Smooth muscle cell (in vitro differentiated cells): ENCODE measurements at regions not wholly inside any gene's neighbourhood (a gene's known extent, or its start where the extent isn't known, plus 50 kb on each side); places are given as distances from the start of the nearest gene placed in this dataset.
"Not testable (repeated sequence)": the region's sequence is repeated elsewhere in the genome, so short reads cannot be mapped to it uniquely, and the experiment has no call there.

Experiments
- DNase-seq: peaks from one replicate; lab custom pipeline; 2025; ENCODE audit not compliant: unreplicated experiment; lab: John Stamatoyannopoulos, UW
- H2AFZ ChIP-seq: fragments of 200-600 bp; sonication (generic); 2 replicates; pipeline ENCODE4 v1.6.0; 2016; ENCODE audit warnings: antibody characterized with exemption, low read depth, mild to moderate bottlenecking
- H3F3A ChIP-seq: fragments of 200-600 bp; sonication (generic); 2 replicates; pipeline ENCODE4 v1.6.0; 2017; ENCODE audit warnings: antibody characterized with exemption, low read depth
- H3K27ac ChIP-seq: fragments of 200-600 bp; sonication (generic); 2 replicates; pipeline ENCODE4 v1.5.1; 2016; ENCODE audit warnings: low read depth, mild to moderate bottlenecking
- H3K27me3 ChIP-seq: fragments of 200-600 bp; sonication (generic); 2 replicates; pipeline ENCODE4 v1.6.1; 2016; ENCODE audit warnings: low read depth, mild to moderate bottlenecking
- H3K36me3 ChIP-seq: fragments of 200-600 bp; sonication (generic); 2 replicates; pipeline ENCODE4 v1.5.1; 2016; ENCODE audit warnings: low read depth
- H3K4me1 ChIP-seq: fragments of 200-600 bp; sonication (generic); 2 replicates; pipeline ENCODE4 v1.5.1; 2016; ENCODE audit warnings: low read depth
- H3K4me2 ChIP-seq: fragments of 200-600 bp; sonication (generic); 2 replicates; pipeline ENCODE4 v1.6.0; 2016; ENCODE audit warnings: mild to moderate bottlenecking
- H3K4me3 ChIP-seq: fragments of 200-600 bp; sonication (generic); 2 replicates; pipeline ENCODE4 v1.5.1; 2016; ENCODE audit warnings: mild to moderate bottlenecking
- H3K79me2 ChIP-seq: fragments of 200-600 bp; sonication (generic); 2 replicates; pipeline ENCODE4 v1.6.0; 2016; ENCODE audit warnings: low read depth, mild to moderate bottlenecking
- H3K9ac ChIP-seq: fragments of 200-600 bp; sonication (generic); 2 replicates; pipeline ENCODE4 v1.6.0; 2016; ENCODE audit warnings: low read depth
- H3K9me3 ChIP-seq: fragments of 200-600 bp; sonication (generic); replicated peaks from 2 replicates; pipeline ENCODE4 v1.5.1; 2016; ENCODE audit warnings: low read depth
- H4K20me1 ChIP-seq: fragments of 200-600 bp; sonication (generic); 2 replicates; pipeline ENCODE4 v1.6.0; 2016; ENCODE audit warnings: low read depth
- WGBS: methylation state at CpG from one replicate; pipeline ENCODE4 v1.1.7; 2016; ENCODE audit warnings: low lambda C conversion rate; 5-methylcytosine and 5-hydroxymethylcytosine counted together
- TF ChIP-seq, protein P1 (sequence below): fragments of 200-600 bp; sonication (generic); IDR thresholded peaks from 2 replicates; pipeline ENCODE4 v1.5.1; 2017; ENCODE audit warnings: borderline replicate concordance, mild to moderate bottlenecking, antibody characterized with exemption; ENCODE audit not compliant: insufficient read depth, poor library complexity, severe bottlenecking

DNA sequence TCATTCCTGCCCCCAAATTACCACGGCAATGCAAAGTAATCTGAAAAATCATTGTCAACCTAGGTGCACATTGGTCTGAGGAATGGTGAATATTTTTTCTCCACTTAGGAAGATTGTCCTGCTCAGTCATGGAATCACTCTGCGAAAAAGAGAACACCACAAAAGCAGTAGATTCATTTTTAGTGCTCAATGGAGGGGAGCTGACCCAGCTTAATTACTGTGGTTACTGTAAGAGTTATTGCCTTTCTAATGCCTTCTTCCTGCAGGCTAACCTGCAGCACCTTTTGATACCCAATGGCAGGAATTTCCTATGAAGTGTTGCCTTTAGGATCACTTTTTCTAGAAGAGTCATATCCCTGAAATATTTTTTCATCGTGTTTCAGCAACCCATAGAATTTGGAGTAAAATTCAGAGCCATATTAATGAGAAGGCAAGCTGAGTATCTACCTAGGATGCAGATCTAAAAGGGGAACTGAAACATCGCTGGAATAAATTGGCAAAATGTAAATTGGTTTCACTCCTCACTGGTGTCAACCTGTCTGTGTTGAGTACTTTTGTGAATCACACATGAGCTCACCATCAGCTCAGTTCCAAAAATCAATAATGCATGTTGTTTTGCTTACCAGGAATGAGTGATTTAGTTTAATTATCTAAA, 464.5 kb downstream of the CSNK1G3 start:
- Histone ChIP-seq H2AFZ (no peak overlapping the region), H3K36me3 (no peaks in the 10 kb centered on the region), H3K9me3 (no peaks in the 10 kb centered on the region), H3K9ac (no peak overlapping the region), H4K20me1 (no peaks in the 10 kb centered on the region), H3K79me2 (no peaks in the 10 kb centered on the region), H3K4me3 (no peak overlapping the region), H3K27me3 (no peaks in the 10 kb centered on the region), H3K27ac (no peak overlapping the region), H3F3A (no peaks in the 10 kb centered on the region), H3K4me2 (no peak overlapping the region), H3K4me1 (no peaks in the 10 kb centered on the region)
- 88% methylated on average over 4 of the region's 4 CpGs for WGBS
- TF ChIP-seq, protein P1, sequence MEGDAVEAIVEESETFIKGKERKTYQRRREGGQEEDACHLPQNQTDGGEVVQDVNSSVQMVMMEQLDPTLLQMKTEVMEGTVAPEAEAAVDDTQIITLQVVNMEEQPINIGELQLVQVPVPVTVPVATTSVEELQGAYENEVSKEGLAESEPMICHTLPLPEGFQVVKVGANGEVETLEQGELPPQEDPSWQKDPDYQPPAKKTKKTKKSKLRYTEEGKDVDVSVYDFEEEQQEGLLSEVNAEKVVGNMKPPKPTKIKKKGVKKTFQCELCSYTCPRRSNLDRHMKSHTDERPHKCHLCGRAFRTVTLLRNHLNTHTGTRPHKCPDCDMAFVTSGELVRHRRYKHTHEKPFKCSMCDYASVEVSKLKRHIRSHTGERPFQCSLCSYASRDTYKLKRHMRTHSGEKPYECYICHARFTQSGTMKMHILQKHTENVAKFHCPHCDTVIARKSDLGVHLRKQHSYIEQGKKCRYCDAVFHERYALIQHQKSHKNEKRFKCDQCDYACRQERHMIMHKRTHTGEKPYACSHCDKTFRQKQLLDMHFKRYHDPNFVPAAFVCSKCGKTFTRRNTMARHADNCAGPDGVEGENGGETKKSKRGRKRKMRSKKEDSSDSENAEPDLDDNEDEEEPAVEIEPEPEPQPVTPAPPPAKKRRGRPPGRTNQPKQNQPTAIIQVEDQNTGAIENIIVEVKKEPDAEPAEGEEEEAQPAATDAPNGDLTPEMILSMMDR: no peak
- no peak for DNase-seq

DNA sequence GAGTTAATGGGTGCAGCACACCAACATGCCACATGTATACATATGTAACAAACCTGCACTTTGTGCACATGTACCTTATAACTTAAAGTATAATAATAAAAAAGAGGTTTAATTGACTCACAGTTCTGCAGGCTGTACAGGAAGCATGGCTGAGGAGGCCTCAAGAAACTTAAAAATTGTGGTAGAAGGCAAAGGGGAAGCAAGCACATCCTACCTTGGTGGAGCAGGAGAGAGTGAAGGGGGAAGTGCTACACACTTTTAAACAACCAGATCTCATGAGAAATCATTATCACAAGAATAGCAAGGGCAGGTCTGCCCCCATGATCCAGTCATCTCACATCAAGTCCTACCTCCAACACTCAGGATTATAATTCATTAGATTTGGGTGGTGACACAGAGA, 463.5 kb downstream of the CSNK1G3 start:
- H3K36me3 ChIP-seq, H4K20me1 ChIP-seq, H3K4me2 ChIP-seq, H3K9me3 ChIP-seq, H3F3A ChIP-seq, H3K27ac ChIP-seq, H2AFZ ChIP-seq, H3K4me1 ChIP-seq, DNase-seq, H3K9ac ChIP-seq, H3K4me3 ChIP-seq, H3K27me3 ChIP-seq, H3K79me2 ChIP-seq: not testable (repeated sequence)

DNA sequence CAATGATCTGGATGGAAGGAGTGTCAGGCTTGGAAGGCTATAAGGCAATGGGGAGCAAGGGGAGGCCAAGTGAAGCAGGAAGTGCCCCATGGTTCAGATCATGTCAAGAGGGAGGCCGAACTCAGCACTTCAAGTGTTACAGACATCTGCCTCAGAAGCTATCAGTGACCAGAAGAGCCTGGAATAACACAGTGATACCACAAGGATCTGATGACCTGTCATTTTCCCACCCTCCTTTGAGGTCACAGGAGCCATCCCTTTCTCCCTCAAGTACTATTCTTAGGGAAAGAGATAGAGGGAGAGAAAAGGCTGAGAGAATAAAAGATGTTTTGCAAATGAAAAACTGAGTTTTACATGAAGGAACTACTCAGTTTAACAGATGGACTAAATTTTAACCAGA, 454.8 kb downstream of the CSNK1G3 start:
- H2AFZ ChIP-seq: no peak overlapping the region
- H3F3A ChIP-seq: no peaks in the 10 kb centered on the region
- no peaks in the 10 kb centered on the region for H3K27me3 ChIP-seq
- no peak overlapping the region for H3K9ac ChIP-seq
- WGBS: 88% methylated on average over 1 of the region's 1 CpG
- no peaks in the 10 kb centered on the region for H3K9me3 ChIP-seq
- no peak overlapping the region for H3K27ac ChIP-seq
- no peaks in the 10 kb centered on the region for H3K79me2 ChIP-seq
- no peaks in the 10 kb centered on the region for H3K4me1 ChIP-seq
- TF ChIP-seq, protein P1: no peak
- H3K4me3 ChIP-seq: no peak overlapping the region
- no peaks in the 10 kb centered on the region for H3K36me3 ChIP-seq
- no peak for DNase-seq
- no peak overlapping the region for H3K4me2 ChIP-seq
- no peaks in the 10 kb centered on the region for H4K20me1 ChIP-seq

DNA sequence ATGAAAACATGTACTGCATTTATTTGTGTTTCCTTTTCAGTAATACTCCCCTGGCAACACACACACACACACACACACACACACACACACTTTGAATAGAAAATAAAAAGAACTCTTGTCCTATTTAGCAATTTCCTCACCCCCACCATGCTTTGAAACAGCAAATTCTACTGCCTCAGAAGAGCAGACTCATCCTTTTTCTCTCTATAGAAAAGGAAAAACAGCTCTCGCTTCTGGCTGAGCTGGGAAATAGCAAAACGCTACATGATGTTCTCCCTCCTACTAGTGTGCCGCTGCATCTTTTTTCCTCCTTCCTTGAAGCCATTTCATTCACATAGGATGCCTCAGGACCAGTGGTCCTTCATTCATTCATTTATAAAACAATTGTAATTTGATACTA, 453.6 kb downstream of the CSNK1G3 start:
- no peak for DNase-seq
- Histone ChIP-seq H3K4me1 (no peaks in the 10 kb centered on the region), H2AFZ (no peak overlapping the region), H3F3A (no peaks in the 10 kb centered on the region), H4K20me1 (no peaks in the 10 kb centered on the region), H3K36me3 (no peaks in the 10 kb centered on the region), H3K79me2 (no peaks in the 10 kb centered on the region), H3K9ac (no peak overlapping the region), H3K27ac (no peak overlapping the region), H3K9me3 (no peaks in the 10 kb centered on the region), H3K4me3 (no peak overlapping the region), H3K27me3 (no peaks in the 10 kb centered on the region), H3K4me2 (no peak overlapping the region)
- 92% methylated on average over 3 of the region's 3 CpGs for WGBS
- TF ChIP-seq, protein P1: no peak
